Stimulated activated CD4-positive, alpha-beta T cell treated with anti-CD3 and anti-CD28 coated beads, TNF-alpha, amount 100 ng/mL, for 24 hours (primary cell): ENCODE measurements at regions not wholly inside any gene's neighbourhood (a gene's known extent, or its start where the extent isn't known, plus 50 kb on each side); places are given as distances from the start of the nearest gene placed in this dataset.
A peak's percentile ranks its signal among the peaks of the same experiment; 100 is the strongest.
"Not testable (repeated sequence)": the region's sequence is repeated elsewhere in the genome, so short reads cannot be mapped to it uniquely, and the experiment has no call there.

Experiments
- DNase-seq, 3 experiments: peaks; one replicate each; pipeline ENCODE4 v3.0.0-alpha.2; 2020; ENCODE audit warnings: low read depth in 3 of 3

DNA sequence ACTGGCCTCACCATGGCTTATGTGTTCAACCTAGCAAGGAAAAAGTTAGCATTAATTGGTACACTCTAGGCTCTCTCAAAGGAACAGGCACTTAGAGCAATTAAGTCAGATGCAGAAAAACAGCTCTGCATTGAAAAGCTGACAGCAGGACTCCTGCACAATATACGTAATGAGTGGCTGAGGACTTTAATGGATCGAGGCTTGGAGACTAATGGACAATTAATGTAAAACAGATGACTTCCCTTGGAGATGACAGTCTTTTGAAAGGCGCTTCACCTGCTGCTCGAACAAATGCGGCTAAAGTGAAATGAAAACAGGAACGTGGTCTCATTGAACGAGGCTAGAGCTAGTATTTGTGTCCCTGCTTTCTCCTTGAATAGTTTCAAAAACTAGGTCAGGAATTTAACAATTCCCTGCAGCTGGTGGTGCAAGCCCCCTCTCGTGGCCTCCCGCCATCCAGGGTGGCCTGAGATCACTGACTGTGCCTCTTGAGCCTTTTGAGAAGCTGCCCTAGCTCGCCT, 137.1 kb downstream of the ELOVL4 start:
- DNase-seq: no peak

- DNase-seq: no peak
These were observed 138.4 kb downstream of the ELOVL4 start for GRCh38 chr6:79808921-79809320.

DNA sequence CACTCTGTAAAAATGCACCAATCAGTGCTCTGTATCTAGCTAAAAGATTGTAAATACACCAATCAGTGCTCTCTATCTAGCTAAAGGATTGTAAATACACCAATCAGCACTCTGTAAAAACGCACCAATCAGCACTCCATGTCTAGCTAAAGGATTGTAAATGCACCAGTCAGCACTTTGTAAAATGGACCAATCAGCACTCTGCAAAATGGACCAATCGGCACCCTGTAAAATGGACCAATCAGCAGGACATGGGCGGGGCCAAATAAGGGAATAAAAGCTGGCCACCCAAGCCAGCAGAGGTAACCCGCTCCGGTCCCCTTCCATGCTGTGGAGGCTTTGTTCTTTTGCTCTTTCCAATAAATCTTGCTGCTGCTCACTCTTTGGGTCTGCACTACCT, 140.7 kb downstream of the ELOVL4 start:
- not testable (repeated sequence) for DNase-seq

DNA sequence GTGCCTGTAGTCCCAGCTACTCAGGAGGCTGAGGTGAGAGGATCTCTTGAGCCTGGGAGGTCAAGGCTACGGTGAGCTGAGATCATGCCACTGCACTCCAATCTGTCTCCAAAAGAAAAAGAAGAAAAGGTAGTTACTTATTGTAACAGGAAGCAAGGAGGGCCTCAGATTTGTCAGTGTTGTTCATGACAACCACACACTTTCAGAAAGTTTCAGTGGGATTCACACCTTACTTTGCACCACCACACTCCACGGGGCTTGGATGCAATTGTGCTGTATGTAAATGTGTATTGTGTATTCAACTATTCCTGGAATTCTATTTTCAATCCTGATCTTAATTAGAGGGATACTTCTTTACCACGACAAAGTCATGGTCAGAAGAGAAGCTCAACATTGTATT, 142.6 kb downstream of the ELOVL4 start:
- DNase-seq: no peak

DNA sequence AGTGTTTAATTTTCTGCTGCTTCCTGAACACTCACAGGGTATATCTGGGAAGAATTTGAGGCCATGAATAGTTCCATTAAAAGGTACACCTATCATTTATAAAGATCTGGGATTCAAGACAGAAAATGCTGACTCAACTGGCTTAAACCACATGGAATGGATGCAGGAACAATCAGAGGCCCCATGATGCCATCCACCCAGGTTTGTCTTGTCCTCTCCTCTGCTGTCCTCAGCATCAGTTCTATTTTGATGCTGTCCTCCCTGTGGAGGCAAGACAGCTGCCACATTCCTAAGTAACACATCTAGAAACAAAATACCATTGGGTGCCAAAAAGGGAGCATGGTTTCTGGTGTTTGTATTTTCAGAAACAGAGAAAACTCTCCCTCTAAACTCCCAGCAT, 143.4 kb downstream of the ELOVL4 start:
- no peak for DNase-seq

GRCh38 chr6:79802657-79803300, 144.6 kb downstream of the ELOVL4 start:
- DNase-seq: no peak

DNA sequence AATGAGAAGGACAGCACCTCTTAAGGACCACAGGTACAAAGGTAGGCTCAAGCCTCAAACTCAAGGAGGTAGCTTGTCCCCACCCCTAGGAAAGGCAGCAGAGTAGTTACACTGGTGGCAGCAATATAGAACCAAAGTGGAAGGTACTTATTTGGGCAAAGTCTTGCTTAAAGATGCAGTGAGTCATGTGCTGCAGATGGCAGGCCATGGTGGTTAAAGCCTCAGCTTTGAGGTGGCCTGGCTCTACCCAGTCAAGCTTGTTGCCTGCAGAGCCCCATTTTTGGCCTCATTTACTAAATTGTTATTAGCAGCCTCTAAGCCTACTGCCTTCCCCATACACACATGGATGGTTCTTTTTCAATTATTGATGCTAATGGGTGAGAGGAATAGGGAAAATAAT, 146.0 kb downstream of the ELOVL4 start:
- DNase-seq: no peak

- DNase-seq: no peak
These were observed 148.5 kb downstream of the ELOVL4 start for GRCh38 chr6:79798841-79799240.

GRCh38 chr6:79797912-79798311, 149.4 kb downstream of the ELOVL4 start:
- no peak for DNase-seq

- no peak for DNase-seq
These were observed 150.1 kb downstream of the ELOVL4 start for GRCh38 chr6:79797163-79797764.

- DNase-seq: no peak
These were observed 151.2 kb downstream of the ELOVL4 start for GRCh38 chr6:79796197-79796596.

- no peak for DNase-seq
These were observed 157.5 kb downstream of the ELOVL4 start for GRCh38 chr6:79789896-79790295.

- no peak for DNase-seq
These were observed 157.6 kb downstream of the SH3BGRL2 start for GRCh38 chr6:79788756-79789155.

- DNase-seq: no peak
These were observed 156.5 kb downstream of the SH3BGRL2 start for GRCh38 chr6:79787626-79788025.

DNA sequence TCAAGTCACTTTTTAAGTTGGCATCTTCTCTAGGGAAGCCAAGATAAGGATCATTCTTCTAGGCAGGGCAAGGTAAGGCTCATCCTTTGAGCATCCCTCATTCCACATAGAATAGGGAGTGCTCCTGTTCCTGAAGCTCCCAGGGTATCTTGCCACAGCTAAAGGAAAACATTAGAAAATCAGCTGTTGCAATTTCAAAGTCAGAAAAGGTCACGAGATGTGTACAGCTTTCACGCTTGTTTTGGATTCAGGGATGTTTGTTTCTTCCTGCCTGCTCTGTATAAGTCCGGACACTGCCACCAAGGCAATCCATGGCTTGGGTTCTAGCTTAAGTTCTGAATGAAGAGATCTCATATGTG, 153.2 kb downstream of the SH3BGRL2 start:
- DNase-seq: no peak

GRCh38 chr6:79783670-79784394, 152.7 kb downstream of the SH3BGRL2 start:
- no peak for DNase-seq

GRCh38 chr6:79782792-79783580, 151.9 kb downstream of the SH3BGRL2 start:
- no peak for DNase-seq

DNA sequence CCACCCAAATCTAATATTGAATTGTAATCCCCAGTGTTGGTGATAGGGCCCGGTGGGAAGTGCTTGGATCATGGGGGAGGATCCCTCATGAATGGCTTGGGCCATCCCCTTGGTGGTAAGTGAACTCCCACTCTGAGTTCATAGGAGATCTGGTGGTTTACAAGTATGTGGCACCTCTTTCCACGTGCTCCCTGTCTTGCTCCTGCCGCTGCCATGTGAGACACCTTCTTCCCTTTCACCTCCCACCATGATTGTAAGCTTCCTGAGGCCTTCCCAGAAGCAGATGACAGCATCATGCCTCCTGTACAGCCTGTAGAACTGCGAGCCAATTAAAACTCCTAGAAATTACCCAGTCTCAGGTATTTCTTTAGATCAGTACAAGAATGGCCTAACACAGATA, 150.8 kb downstream of the SH3BGRL2 start:
- no peak for DNase-seq

- DNase-seq: no peak
These were observed 149.8 kb downstream of the SH3BGRL2 start for GRCh38 chr6:79780881-79781280.

DNA sequence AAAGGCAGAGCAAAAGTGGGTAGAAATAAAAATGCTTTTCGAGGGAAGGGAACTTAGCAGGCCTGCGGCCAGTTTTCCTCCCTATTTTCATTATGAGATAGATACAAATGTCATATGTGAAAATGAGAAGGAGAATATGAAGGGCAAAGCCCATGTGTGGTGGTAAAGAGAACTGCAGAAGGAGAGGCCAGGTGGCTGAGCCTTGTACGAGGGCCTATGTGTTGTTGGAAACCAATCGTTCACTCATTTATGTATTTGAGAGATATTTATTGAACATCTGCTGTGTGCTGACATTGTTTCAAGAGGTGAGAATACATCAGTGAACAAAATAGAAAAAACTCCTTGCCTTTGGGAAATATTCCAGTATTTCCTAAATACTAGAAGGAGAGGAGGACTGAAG, 147.7 kb downstream of the SH3BGRL2 start:
- DNase-seq: no peak

DNA sequence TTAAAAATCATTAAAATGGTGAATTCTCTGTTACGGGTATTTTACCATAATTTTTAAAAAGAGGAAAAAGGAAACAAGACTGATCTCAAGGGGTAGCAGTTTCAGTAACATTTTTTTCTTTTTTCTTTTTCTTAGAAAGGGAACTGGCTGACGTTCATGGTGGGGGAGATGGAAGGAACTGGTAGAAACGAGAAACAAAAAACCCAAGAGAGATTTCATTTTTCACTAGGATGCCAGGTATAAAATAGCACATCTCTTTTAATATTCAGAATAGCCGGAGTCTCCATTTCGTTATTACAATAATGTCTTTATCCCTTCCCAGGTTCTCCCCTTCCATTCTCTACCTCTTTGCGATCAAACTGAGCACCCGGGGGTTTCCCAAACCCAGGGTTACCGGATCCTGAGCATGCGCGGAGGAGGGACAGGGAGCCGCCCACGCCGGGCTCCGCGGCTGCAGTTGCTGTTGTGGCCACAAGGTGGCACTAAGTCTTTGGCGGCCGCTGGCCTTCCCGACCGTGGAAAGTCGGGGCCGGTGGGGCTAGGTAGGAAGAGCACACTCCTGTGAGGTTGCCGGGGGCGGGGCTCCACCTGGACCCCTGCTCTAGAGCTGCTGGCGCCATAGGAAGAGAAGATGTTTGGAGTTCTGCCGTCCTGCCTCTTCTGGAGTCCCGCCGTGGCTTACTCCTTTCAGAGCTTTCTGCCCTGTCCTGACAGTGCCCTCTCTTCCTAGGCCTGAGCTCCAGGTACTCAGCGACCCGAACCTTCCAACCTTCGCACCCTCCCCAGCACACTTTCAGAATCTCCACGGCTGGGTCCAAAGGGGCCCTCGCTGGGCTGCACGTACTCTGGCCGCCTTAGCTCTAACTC, 146.8 kb downstream of the SH3BGRL2 start:
- peak; percentile 80 to 85 (median 84) for DNase-seq
